IMR-90 (cell line): ENCODE measurements at regions not wholly inside any gene's neighbourhood (a gene's known extent, or its start where the extent isn't known, plus 50 kb on each side); places are given as distances from the start of the nearest gene placed in this dataset.
A peak's percentile ranks its signal among the peaks of the same experiment; 100 is the strongest.

Experiments used
- ATAC-seq: fragments of 200-7000 bp; cut with Tn5 transposase; 2 replicates; pipeline ENCODE4 v1.9.1; 2020; ENCODE audit warnings: low read depth, mild to moderate bottlenecking, moderate library complexity
- BruUV-seq: library from RNA; stranded (reverse); fragments of 400-500 nt; replicated peaks from 2 replicates; lab custom pipeline; 2021; lab: Mats Ljungman, UMichigan
- CTCF ChIA-PET: fragments of 300-600 bp; formaldehyde crosslinking; extraction: SDS; loops from one replicate; lab custom pipeline; 2021; ENCODE audit warnings: antibody characterized with exemption; lab: Yijun Ruan, JAX
- POLR2A ChIA-PET: fragments of 300-600 bp; sonication (Branson Sonifier 250); formaldehyde crosslinking; loops from one replicate; lab custom pipeline; 2022; ENCODE audit warnings: antibody characterized with exemption; ENCODE audit not compliant: unreplicated experiment; lab: Charles Lee
- DNase-seq: peaks from one replicate; pipeline ENCODE4 v3.0.0; 2013
- H2AFZ ChIP-seq: replicated peaks from 2 replicates; pipeline ENCODE3; 2013; ENCODE audit warnings: low read length, mild to moderate bottlenecking; ENCODE audit not compliant: poor library complexity
- H2AK5ac ChIP-seq: 2 replicates; pipeline ENCODE4 v1.6.1; 2013; ENCODE audit warnings: low read depth, low read length, inconsistent platforms
- H2AK9ac ChIP-seq: replicated peaks from 2 replicates; pipeline ENCODE3; 2013; ENCODE audit warnings: mild to moderate bottlenecking, low read depth, low read length, moderate library complexity; ENCODE audit not compliant: poor library complexity
- H2BK120ac ChIP-seq: 2 replicates; pipeline ENCODE4 v1.6.1; 2013; ENCODE audit warnings: low read depth, low read length, inconsistent platforms
- H2BK15ac ChIP-seq: 3 replicates; pipeline ENCODE4 v1.6.1; 2013; ENCODE audit warnings: low read depth, low read length, inconsistent platforms
- H2BK20ac ChIP-seq: 2 replicates; pipeline ENCODE4 v1.6.1; 2013; ENCODE audit warnings: low read depth, mild to moderate bottlenecking, inconsistent platforms, low read length, moderate library complexity
- H2BK5ac ChIP-seq: 2 replicates; pipeline ENCODE4 v1.6.1; 2013; ENCODE audit warnings: mild to moderate bottlenecking, low read depth, low read length, inconsistent platforms; ENCODE audit not compliant: poor library complexity, severe bottlenecking
- H3K14ac ChIP-seq: replicated peaks from 2 replicates; pipeline ENCODE4 v1.6.1; 2013; ENCODE audit warnings: low read depth, low read length, inconsistent platforms
- H3K18ac ChIP-seq: 2 replicates; pipeline ENCODE4 v1.6.1; 2013; ENCODE audit warnings: low read depth, low read length, control low read depth
- H3K23ac ChIP-seq: 2 replicates; pipeline ENCODE4 v1.6.1; 2013; ENCODE audit warnings: low read depth, low read length, inconsistent platforms
- H3K27ac ChIP-seq: 2 replicates; pipeline ENCODE4 v1.5.1; 2013; ENCODE audit warnings: mild to moderate bottlenecking, control low read depth, low read length; ENCODE audit not compliant: insufficient read depth
- H3K27me3 ChIP-seq: 2 replicates; pipeline ENCODE4 v1.6.1; 2013; ENCODE audit warnings: low read length; ENCODE audit not compliant: control insufficient read depth, insufficient read depth
- H3K36me3 ChIP-seq: 2 replicates; pipeline ENCODE4 v1.6.1; 2013; ENCODE audit warnings: low read length, mixed read lengths; ENCODE audit not compliant: control insufficient read depth, insufficient read depth
- H3K4ac ChIP-seq: 2 replicates; pipeline ENCODE4 v1.6.1; 2013; ENCODE audit warnings: low read depth, low read length, inconsistent platforms
- H3K4me1 ChIP-seq: 2 replicates; pipeline ENCODE4 v1.6.1; 2013; ENCODE audit warnings: low read length, mixed read lengths; ENCODE audit not compliant: control insufficient read depth, insufficient read depth
- H3K4me2 ChIP-seq: 2 replicates; pipeline ENCODE4 v1.6.1; 2013; ENCODE audit warnings: low read depth, mild to moderate bottlenecking, control low read depth, low read length, moderate library complexity
- H3K4me3 ChIP-seq: 2 replicates; pipeline ENCODE4 v1.5.1; 2013; ENCODE audit warnings: low read depth, mild to moderate bottlenecking, control low read depth, low read length, moderate library complexity; ENCODE audit not compliant: insufficient read depth
- H3K56ac ChIP-seq: 2 replicates; pipeline ENCODE4 v1.6.1; 2013; ENCODE audit warnings: low read length, inconsistent platforms; ENCODE audit not compliant: insufficient read depth; ENCODE audit errors: extremely low read depth
- H3K79me1 ChIP-seq, 2 experiments: 2 replicates each; pipeline ENCODE4 v1.6.1; 2013; ENCODE audit warnings: low read length in 2 of 2, inconsistent platforms in 1 of 2, low read depth in 1 of 2
- H3K9ac ChIP-seq: 2 replicates; pipeline ENCODE4 v1.6.1; 2013; ENCODE audit warnings: low read depth, low read length, control low read depth
- H3K9me1 ChIP-seq: 2 replicates; pipeline ENCODE4 v1.6.1; 2013; ENCODE audit warnings: low read length, inconsistent platforms; ENCODE audit not compliant: insufficient read depth
- H3K9me3 ChIP-seq: 2 replicates; pipeline ENCODE4 v1.6.1; 2013; ENCODE audit warnings: low read length; ENCODE audit not compliant: control insufficient read depth, insufficient read depth
- H4K20me1 ChIP-seq: 2 replicates; pipeline ENCODE4 v1.6.1; 2013; ENCODE audit warnings: low read length, inconsistent platforms; ENCODE audit not compliant: insufficient read depth
- H4K5ac ChIP-seq: 2 replicates; pipeline ENCODE4 v1.6.1; 2013; ENCODE audit warnings: mild to moderate bottlenecking, low read depth, low read length, control low read depth
- H4K8ac ChIP-seq, 2 experiments: 2 replicates each; pipeline ENCODE4 v1.6.1; 2013; ENCODE audit warnings: low read depth in 2 of 2, low read length in 2 of 2, control low read depth in 1 of 2, inconsistent platforms in 1 of 2
- H4K91ac ChIP-seq: 2 replicates; pipeline ENCODE4 v1.6.1; 2013; ENCODE audit warnings: low read depth, low read length, inconsistent platforms; ENCODE audit not compliant: insufficient read depth
- CEBPB ChIP-seq: IDR thresholded peaks from 2 replicates; pipeline ENCODE4 v1.6.1; 2012; ENCODE audit warnings: low read depth, low read length, improper control_type of control experiment
- CHD1 ChIP-seq: IDR thresholded peaks from 2 replicates; pipeline ENCODE4 v1.6.1; 2012; ENCODE audit warnings: low read depth, low read length, improper control_type of control experiment
- CTCF ChIP-seq: conservative IDR thresholded peaks from 2 replicates; pipeline ENCODE4 v1.5.1; 2012; ENCODE audit warnings: mild to moderate bottlenecking, low read depth, low read length, improper control_type of control experiment
- ELK1 ChIP-seq: fragments of 150-350 bp; IDR thresholded peaks from 2 replicates; pipeline ENCODE4 v1.6.1; 2016; ENCODE audit warnings: low read depth, mild to moderate bottlenecking, low read length, moderate library complexity, borderline replicate concordance
- NFE2L2 ChIP-seq: fragments of 150-350 bp; IDR thresholded peaks from 2 replicates; pipeline ENCODE4 v1.6.1; 2016; ENCODE audit warnings: low read depth, mild to moderate bottlenecking, low read length
- POLR2A ChIP-seq: IDR thresholded peaks from 2 replicates; pipeline ENCODE4 v1.6.1; 2012; ENCODE audit warnings: mild to moderate bottlenecking, low read depth, low read length
- RCOR1 ChIP-seq: IDR thresholded peaks from 2 replicates; pipeline ENCODE4 v1.6.1; 2012; ENCODE audit warnings: mild to moderate bottlenecking, low read length, improper control_type of control experiment; ENCODE audit not compliant: insufficient replicate concordance
- USF2 ChIP-seq: fragments of 150-350 bp; IDR thresholded peaks from 2 replicates; pipeline ENCODE4 v1.6.1; 2017; ENCODE audit warnings: mild to moderate bottlenecking, antibody characterized with exemption, low read length, low read depth
- WGBS, 2 experiments: methylation state at CpG; one replicate each; pipeline versions ENCODE4 v1.1.5 to v1.1.7; 2013; ENCODE audit warnings: missing lambda C conversion rate in 2 of 2; ENCODE audit not compliant: insufficient read length in 1 of 2; ENCODE audit errors: extremely low coverage in 2 of 2; 5-methylcytosine and 5-hydroxymethylcytosine counted together
- dilution Hi-C: fragments of 300-500 bp; cut with HindIII; formaldehyde crosslinking; loops from one replicate; pipeline ENCODE4 v1.14.3; 2018; ENCODE audit warnings: low sequenced_read_pairs; ENCODE audit not compliant: unreplicated experiment
- in situ Hi-C: fragments of 300-500 bp; cut with MboI; formaldehyde crosslinking; loops from 3 replicates; pipeline ENCODE4 v1.14.3; 2019; ENCODE audit warnings: low sequenced_read_pairs, inconsistent platforms, mixed read lengths
- intact Hi-C: fragments of 100-400 bp; cut with micrococcal nuclease; formaldehyde crosslinking; loops from 2 replicates; pipeline ENCODE4 v1.10.0; 2022

- H2AFZ ChIP-seq, result no peak overlapping the region
- no peak overlapping the region for H4K91ac ChIP-seq
- H3K18ac ChIP-seq, result no peak overlapping the region
- no peak overlapping the region for H3K27ac ChIP-seq
- no peak overlapping the region for H3K56ac ChIP-seq
- no peak overlapping the region for H2BK20ac ChIP-seq
- POLR2A ChIA-PET, result no interaction called here
- H3K4me2 ChIP-seq, result no peak overlapping the region
- CTCF ChIA-PET, result no interaction called here
- no peak overlapping the region for H3K9ac ChIP-seq
- H3K36me3 ChIP-seq, result no peaks in the 10 kb centered on the region
- no peaks in the 10 kb centered on the region for H3K9me3 ChIP-seq
- dilution Hi-C loops (no loop called here), intact Hi-C loops (no loop called here), in situ Hi-C loops (no loop called here)
- H3K23ac ChIP-seq, result no peak overlapping the region
- no peak overlapping the region for H4K5ac ChIP-seq
- peak; percentile 87 for TF ChIP-seq CEBPB
- no peak for TF ChIP-seq RCOR1
- no peak for TF ChIP-seq CHD1
- no peak for TF ChIP-seq CTCF
- TF ChIP-seq USF2, result no peak
- no peak for TF ChIP-seq ELK1
- no peak for TF ChIP-seq POLR2A
- no peak for TF ChIP-seq NFE2L2
- no peak overlapping the region for H4K8ac ChIP-seq
- no peak overlapping the region for H3K4me3 ChIP-seq
- no peaks in the 10 kb centered on the region for H3K27me3 ChIP-seq
- H3K4me1 ChIP-seq, result no peaks in the 10 kb centered on the region
- H2BK120ac ChIP-seq, result peak overlapping the region; percentile 16; the same call in 1 of the 2 replicates
- 0 out of 2 replicates have a peak overlapping the region, but pooled peaks have one; percentile 2 for H2AK5ac ChIP-seq
- no peaks in the 10 kb centered on the region for H4K20me1 ChIP-seq
- 0 out of 2 replicates have a peak overlapping the region, but pooled peaks have one; percentile 2 for H3K14ac ChIP-seq
- H3K4ac ChIP-seq, result no peak overlapping the region
- no peak overlapping the region for H2BK5ac ChIP-seq
- H2AK9ac ChIP-seq, result no peak overlapping the region
- WGBS, 2 experiments, result no CpG with 5 or more reads among the region's 7 CpGs
- BruUV-seq, result no TSS peak
- ATAC-seq, result no peak
- H3K9me1 ChIP-seq, result no peaks in the 10 kb centered on the region
- H3K79me1 ChIP-seq, result no peaks in the 10 kb centered on the region
- peak; percentile 80 for DNase-seq
- H2BK15ac ChIP-seq, result no peak overlapping the region
Measured at GRCh38 chr10:3873728-3874461, 88.9 kb upstream of the KLF6 start.
